GM12874 (cell line): ENCODE measurements at regions not wholly inside any gene's neighbourhood (a gene's known extent, or its start where the extent isn't known, plus 50 kb on each side); places are given as distances from the start of the nearest gene placed in this dataset.

Source experiments
- CTCF ChIP-seq: IDR thresholded peaks from 2 replicates; pipeline ENCODE4 v1.5.1; 2011; ENCODE audit warnings: low read depth, mild to moderate bottlenecking, control low read depth, low read length, moderate library complexity; ENCODE audit not compliant: insufficient read depth

GRCh38 chr3:83150896-83151295, 1389.5 kb upstream of the GBE1 start:
- no peak for TF ChIP-seq CTCF

- no peak for TF ChIP-seq CTCF
Measured at GRCh38 chr3:83140983-83141382, 1379.5 kb upstream of the GBE1 start.

GRCh38 chr3:83131236-83131635, 1369.8 kb upstream of the GBE1 start:
- TF ChIP-seq CTCF = no peak

- no peak for TF ChIP-seq CTCF
Measured at GRCh38 chr3:83122774-83123350, 1361.4 kb upstream of the GBE1 start.

DNA sequence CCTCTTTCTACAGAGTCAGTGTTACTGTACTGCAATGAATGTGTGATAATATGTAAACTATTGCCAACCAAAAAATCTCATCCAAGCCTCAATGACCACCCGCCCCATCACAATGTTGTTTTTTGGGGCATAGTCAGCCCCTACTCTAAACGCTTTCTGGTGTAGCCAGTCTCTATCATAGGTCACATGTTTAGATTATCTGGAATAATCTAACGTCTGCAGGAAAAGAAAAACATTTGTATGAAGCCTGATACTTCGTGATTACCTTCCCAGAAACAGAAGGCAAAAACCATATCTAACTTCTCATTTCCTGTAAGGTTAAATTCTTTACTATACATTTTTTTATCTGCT, 1331.8 kb upstream of the GBE1 start:
- TF ChIP-seq CTCF = no peak

DNA sequence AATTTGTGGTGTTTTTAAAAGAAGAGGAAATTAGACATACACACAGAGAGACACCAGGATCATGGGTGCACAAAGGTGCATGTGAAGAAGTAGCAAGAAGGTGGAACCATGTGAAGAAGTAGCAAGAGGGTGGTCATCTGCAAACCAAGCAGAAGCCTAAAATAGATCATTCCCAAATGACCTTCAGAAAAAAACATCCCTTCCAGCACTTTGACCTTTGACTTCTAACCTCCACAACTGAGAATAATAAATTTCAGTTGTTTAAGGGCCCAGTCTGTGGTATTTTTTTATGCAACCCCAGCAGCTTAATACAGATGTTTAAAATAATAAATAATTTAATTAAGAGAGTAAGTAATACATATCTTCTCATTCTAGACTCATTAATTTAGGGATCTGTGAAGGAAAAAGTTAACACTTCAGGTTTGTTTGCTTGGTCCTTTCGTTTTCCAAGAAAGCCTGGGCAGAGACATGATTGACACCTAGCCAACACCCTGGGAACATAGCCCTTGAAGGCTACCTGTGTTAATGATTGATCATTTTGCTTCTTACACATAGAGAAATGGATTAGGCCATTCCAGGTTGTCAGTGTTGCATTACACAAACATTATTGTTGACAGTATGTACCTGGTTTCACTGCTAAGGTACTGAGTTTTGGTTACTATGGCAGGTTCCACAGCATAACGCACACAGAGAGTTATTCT, 1331.2 kb upstream of the GBE1 start:
- TF ChIP-seq CTCF = no peak

- TF ChIP-seq CTCF = no peak
Measured at GRCh38 chr3:83076041-83076440, 1314.6 kb upstream of the GBE1 start.
